ENCODE measurements at regions not wholly inside any gene's neighbourhood (a gene's known extent, or its start where the extent isn't known, plus 50 kb on each side); places are given as distances from the start of the nearest gene placed in this dataset.

GRCh38 chr10:4436103-4436502 is 389.9 kb upstream of the AKR1E2 start:
- no peak for TF ChIP-seq POLR2A (IDR thresholded peaks at IDR 0.05; ENCODE audit: low read depth, low read length)
- no peak for TF ChIP-seq POLR2AphosphoS5 (IDR thresholded peaks at IDR 0.05; ENCODE audit: low read depth, low read length)
- TF ChIP-seq TAF1 (IDR thresholded peaks at IDR 0.05; ENCODE audit: low read depth, low read length) = no peak
